ENCODE measurements at regions not wholly inside any gene's neighbourhood (a gene's known extent, or its start where the extent isn't known, plus 50 kb on each side); places are given as distances from the start of the nearest gene placed in this dataset.
A peak's percentile ranks its signal among the peaks of the same experiment; 100 is the strongest.

DNA sequence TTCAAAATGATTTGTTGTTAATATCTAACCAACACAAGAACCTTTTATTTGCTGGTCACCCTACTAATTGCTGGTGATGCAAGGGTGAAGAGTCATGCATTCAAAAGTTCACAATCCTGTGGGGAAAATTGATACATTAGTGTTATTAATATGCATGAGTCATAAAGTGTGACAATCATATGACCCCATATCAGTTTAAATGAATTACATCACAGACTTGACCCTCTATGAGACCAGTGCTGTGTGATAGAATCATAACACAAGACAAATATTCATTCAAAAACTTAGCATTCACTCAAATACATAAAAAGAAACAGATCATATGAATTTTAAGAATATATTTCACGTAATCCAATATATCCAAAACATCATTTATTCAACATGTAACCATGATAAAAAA lies 304.6 kb upstream of the CDH12 start:
- TF ChIP-seq, protein P1, sequence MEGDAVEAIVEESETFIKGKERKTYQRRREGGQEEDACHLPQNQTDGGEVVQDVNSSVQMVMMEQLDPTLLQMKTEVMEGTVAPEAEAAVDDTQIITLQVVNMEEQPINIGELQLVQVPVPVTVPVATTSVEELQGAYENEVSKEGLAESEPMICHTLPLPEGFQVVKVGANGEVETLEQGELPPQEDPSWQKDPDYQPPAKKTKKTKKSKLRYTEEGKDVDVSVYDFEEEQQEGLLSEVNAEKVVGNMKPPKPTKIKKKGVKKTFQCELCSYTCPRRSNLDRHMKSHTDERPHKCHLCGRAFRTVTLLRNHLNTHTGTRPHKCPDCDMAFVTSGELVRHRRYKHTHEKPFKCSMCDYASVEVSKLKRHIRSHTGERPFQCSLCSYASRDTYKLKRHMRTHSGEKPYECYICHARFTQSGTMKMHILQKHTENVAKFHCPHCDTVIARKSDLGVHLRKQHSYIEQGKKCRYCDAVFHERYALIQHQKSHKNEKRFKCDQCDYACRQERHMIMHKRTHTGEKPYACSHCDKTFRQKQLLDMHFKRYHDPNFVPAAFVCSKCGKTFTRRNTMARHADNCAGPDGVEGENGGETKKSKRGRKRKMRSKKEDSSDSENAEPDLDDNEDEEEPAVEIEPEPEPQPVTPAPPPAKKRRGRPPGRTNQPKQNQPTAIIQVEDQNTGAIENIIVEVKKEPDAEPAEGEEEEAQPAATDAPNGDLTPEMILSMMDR (conservative IDR thresholded peaks at IDR 0.05): no peak
- H3K27ac ChIP-seq: no peak overlapping the region

DNA sequence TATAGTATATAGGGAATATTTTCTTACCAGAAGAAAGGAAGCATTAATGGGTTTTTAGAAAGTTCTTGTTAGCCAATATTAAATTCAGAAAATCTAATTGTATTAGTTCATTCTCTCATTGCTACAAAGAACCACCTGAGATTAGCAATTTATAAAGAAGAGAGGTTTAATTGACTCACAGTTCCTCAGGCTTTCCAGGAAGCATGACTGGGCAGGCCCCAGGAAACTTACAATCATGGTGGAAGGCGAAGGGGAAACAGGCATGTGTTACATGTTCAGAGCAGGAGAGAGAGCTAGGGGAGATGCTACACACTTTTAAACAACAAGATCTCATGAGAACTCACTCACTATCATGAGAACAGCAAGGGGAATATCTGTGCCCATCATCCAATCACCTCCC lies 304.0 kb upstream of the CDH12 start:
- no peak overlapping the region for H3K27ac ChIP-seq
- TF ChIP-seq, protein P1 (conservative IDR thresholded peaks at IDR 0.05): no peak

DNA sequence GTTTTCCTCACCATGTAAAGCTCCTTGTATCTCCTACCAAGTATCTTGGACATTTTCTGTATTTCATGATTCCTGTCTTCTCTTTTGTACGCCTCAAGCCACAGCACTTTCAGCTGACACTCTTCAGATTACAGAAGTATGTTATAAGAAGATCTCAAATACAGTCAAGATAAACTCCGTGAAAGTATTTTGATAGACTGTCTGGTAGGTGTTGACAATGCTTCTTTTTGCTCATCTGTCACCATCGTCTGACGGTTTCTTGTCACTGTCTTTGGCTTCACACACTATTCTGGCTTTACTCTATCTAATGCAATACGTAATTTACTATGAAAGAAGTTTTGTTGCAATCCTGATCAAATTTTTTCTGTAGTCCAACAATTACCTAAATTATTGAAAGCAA lies 294.5 kb upstream of the CDH12 start:
- TF ChIP-seq, protein P1 (conservative IDR thresholded peaks at IDR 0.05): no peak
- no peak overlapping the region for H3K27ac ChIP-seq

DNA sequence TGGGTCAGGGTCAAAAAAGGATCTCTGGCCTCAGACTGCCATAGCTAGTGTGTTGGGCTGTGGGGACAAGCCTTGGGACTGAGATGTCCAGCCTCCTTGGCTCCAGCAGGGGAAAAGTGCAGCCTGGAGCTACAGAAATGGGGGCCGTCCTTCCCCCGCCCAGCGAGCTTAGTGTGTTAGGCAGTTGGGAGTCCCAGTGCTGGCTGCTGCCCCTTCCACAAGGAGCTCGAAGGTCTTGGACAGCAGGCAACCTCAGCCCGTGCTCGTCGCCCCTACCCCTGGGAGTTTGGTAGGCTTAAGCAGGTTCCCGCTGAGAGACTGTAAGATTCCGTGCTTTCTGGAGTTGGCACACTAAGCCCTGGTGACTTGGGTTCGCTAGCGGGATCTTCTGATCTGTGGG lies 293.0 kb upstream of the CDH12 start:
- no peak overlapping the region for H3K27ac ChIP-seq
- TF ChIP-seq, protein P1 (conservative IDR thresholded peaks at IDR 0.05): no peak

DNA sequence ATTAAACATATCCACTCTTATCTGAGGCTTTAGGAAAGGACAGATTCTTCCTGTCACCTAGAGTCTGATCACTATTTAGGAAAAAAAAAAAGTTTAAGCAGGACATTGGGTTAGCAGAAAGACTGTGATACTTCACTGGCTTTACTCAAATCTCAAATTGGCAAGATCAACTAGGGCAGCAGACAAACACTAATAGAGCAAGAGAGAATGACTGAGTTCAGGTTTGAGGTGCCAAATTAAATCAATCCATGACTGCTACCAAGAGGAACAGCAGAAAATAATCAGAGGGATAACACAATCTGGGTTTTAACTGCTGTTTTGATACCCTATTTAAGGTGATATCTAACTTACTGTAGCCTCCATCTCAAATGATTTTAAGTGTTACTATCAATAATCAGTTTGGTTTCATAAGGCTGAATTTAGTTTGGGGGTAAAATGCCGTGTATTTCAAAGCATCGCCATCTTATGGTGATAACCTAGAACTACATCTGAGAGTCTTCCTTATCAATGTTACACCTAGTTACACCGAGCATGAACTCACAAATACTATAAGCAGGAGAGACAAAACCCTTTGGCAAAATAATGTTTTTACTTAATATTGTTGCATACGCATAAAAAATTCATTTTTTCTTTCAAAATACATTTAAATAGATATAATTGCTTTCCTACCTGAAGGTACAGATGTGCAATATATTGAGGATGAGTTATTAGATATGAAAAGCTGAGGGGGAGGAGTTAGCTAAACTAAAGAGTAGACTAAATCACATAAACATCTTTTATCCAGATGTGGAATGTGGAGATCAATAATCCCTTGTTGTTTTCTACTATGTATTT lies 286.4 kb upstream of the CDH12 start:
- TF ChIP-seq, protein P1 (conservative IDR thresholded peaks at IDR 0.05): peak; percentile 80
- H3K27ac ChIP-seq: peak overlapping the region; percentile 41

DNA sequence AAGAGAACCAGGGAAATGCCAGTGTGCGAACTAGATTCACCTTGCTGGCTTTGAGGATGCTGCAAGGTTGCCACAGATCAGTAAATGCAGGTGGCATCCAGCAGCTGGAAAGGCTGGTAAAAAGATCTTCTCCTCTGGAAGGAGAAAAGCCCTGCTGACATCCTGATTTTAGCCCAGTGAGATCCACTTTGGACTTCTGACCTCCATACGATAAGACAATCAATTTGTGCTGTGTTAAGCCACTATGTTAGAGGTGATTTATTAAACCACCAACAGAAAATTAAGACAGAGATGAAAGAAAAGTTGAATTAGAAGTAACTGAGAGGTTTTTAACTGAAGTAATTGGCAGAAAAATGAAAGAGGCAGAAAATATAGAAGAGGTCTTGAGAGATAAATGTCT lies 283.8 kb upstream of the CDH12 start:
- no peak overlapping the region for H3K27ac ChIP-seq
- TF ChIP-seq, protein P1 (conservative IDR thresholded peaks at IDR 0.05): no peak

DNA sequence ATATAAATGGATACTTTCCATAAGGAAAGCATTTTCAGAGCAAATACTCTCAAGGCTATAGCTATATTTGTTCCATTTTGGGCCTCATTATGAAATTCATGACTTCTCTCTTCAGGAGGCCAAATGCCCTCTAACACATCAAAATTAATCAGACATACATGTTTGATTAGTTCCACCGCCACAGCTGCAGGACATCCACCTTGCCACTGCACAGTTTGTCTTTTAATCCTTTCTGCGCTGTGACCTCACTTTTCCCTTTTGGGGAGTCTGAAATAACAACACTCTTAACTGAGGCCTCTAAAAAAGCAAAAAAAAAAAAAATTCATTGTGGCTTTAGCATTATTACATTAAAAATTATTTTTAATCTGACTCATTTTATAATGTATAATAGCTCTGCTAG lies 279.1 kb upstream of the CDH12 start:
- TF ChIP-seq, protein P1 (conservative IDR thresholded peaks at IDR 0.05): no peak
- no peak overlapping the region for H3K27ac ChIP-seq
